ENCODE measurements at regions not wholly inside any gene's neighbourhood (a gene's known extent, or its start where the extent isn't known, plus 50 kb on each side); places are given as distances from the start of the nearest gene placed in this dataset.
"Not testable (repeated sequence)": the region's sequence is repeated elsewhere in the genome, so short reads cannot be mapped to it uniquely, and the experiment has no call there.

DNA sequence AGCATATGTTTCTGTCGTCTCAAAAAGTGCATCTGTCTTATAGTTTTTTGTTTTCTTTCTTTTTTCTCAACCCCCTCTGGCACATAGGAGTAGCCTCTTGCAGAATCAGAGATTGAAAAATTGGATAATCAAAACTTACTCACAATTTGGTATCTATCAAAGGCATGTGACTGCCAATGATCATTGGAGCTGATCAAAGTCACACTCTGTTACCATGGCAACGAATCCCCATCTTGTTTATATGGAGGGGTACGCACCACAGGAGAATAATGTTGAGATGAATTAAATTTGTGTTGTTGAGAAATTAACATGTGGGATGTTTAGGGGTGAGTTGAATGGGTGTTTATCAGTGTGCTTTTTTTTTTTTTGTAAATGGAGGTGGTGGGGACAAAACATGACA, 458.3 kb upstream of the FANCL start:
- H3K4me1 ChIP-seq (ENCODE audit: control insufficient read depth, insufficient read depth, low read length): no peaks in the 10 kb centered on the region
- no peaks in the 10 kb centered on the region for H3K36me3 ChIP-seq (ENCODE audit: control insufficient read depth, insufficient read depth, low read length)
- DNase-seq (ENCODE audit: low read depth, low spot score): no peak
- ATAC-seq: no peak
- in situ Hi-C loops (cut with HindIII; ENCODE audit: low pct_unique_long_range_greater_than_20kb, low sequenced_read_pairs) (no loop called here), intact Hi-C loops (cut with micrococcal nuclease; ENCODE audit: unreplicated experiment) (no loop called here)
- POLR2A ChIA-PET: no interaction called here
- no peaks in the 10 kb centered on the region for H3K27me3 ChIP-seq (ENCODE audit: control insufficient read depth, insufficient read depth, low read length)
- BruUV-seq (replicated peaks): no TSS peak
- CTCF ChIA-PET: no interaction called here
- TF ChIP-seq, protein P1, sequence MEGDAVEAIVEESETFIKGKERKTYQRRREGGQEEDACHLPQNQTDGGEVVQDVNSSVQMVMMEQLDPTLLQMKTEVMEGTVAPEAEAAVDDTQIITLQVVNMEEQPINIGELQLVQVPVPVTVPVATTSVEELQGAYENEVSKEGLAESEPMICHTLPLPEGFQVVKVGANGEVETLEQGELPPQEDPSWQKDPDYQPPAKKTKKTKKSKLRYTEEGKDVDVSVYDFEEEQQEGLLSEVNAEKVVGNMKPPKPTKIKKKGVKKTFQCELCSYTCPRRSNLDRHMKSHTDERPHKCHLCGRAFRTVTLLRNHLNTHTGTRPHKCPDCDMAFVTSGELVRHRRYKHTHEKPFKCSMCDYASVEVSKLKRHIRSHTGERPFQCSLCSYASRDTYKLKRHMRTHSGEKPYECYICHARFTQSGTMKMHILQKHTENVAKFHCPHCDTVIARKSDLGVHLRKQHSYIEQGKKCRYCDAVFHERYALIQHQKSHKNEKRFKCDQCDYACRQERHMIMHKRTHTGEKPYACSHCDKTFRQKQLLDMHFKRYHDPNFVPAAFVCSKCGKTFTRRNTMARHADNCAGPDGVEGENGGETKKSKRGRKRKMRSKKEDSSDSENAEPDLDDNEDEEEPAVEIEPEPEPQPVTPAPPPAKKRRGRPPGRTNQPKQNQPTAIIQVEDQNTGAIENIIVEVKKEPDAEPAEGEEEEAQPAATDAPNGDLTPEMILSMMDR (IDR thresholded peaks at IDR 0.05): no peak
- no peak for TF ChIP-seq TCF7L2 (IDR thresholded peaks at IDR 0.05; ENCODE audit: low read depth, low read length)
- TF ChIP-seq SIN3A (IDR thresholded peaks at IDR 0.05; ENCODE audit: borderline replicate concordance, insufficient read depth, low read depth, low read length): no peak
- TF ChIP-seq, protein P2, sequence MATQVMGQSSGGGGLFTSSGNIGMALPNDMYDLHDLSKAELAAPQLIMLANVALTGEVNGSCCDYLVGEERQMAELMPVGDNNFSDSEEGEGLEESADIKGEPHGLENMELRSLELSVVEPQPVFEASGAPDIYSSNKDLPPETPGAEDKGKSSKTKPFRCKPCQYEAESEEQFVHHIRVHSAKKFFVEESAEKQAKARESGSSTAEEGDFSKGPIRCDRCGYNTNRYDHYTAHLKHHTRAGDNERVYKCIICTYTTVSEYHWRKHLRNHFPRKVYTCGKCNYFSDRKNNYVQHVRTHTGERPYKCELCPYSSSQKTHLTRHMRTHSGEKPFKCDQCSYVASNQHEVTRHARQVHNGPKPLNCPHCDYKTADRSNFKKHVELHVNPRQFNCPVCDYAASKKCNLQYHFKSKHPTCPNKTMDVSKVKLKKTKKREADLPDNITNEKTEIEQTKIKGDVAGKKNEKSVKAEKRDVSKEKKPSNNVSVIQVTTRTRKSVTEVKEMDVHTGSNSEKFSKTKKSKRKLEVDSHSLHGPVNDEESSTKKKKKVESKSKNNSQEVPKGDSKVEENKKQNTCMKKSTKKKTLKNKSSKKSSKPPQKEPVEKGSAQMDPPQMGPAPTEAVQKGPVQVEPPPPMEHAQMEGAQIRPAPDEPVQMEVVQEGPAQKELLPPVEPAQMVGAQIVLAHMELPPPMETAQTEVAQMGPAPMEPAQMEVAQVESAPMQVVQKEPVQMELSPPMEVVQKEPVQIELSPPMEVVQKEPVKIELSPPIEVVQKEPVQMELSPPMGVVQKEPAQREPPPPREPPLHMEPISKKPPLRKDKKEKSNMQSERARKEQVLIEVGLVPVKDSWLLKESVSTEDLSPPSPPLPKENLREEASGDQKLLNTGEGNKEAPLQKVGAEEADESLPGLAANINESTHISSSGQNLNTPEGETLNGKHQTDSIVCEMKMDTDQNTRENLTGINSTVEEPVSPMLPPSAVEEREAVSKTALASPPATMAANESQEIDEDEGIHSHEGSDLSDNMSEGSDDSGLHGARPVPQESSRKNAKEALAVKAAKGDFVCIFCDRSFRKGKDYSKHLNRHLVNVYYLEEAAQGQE (IDR thresholded peaks at IDR 0.05; ENCODE audit: insufficient read depth in 1 of 2, low read depth in 2 of 2, low read length in 1 of 2): no peak
- no peak for TF ChIP-seq POLR2AphosphoS5 (IDR thresholded peaks at IDR 0.05; ENCODE audit: low read depth, low read length)
- H3K27ac ChIP-seq (ENCODE audit: low read length): no peak overlapping the region
- no peak overlapping the region for H3K4me3 ChIP-seq (ENCODE audit: low read depth in 2 of 2, low read length in 2 of 2)
- H3K9me3 ChIP-seq (ENCODE audit: control insufficient read depth, insufficient read depth, low read depth, low read length): no peaks in the 10 kb centered on the region

DNA sequence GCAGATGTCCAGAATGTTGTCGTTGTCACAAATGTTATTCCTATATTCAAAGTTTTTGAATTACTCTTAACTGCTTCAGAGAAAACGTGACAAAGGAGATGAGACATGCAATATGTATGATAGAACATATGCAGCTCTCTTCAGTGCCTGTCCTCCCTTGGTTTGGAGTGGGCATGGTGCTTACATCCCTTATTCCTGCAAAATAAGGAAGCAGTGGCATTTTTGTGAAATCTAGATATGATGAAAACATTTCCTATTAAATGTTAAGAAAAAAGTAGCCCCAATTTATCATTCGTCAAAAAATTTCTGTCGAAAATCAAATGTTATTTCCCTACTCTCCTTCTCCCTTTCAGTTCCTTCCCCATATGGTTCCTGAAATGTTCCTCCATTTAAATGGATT, 457.5 kb upstream of the FANCL start:
- BruUV-seq (replicated peaks): no TSS peak
- CTCF ChIA-PET: no interaction called here

DNA sequence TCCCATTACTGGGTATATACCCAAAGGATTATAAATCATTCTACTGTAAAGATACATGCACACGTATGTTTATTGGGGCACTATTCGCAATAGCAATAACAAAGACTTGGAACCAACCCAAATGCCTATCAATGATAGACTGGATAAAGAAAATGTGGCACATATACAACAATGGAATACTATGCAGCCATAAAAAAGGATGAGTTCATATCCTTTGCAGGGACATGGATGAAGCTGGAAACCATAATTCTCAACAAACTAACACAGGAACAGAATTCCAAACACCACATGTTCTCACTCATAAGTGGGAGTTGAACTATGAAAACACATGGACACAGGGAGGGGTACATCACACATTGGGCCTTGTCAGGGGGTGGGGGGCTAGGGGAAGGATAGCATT, 453.0 kb upstream of the FANCL start:
- DNase-seq (ENCODE audit: low read depth, low spot score); H3K36me3 ChIP-seq (ENCODE audit: control insufficient read depth, insufficient read depth, low read length); H3K4me3 ChIP-seq (ENCODE audit: low read depth in 2 of 2, low read length in 2 of 2); POLR2A ChIA-PET; BruUV-seq (replicated peaks); in situ Hi-C loops (cut with HindIII; ENCODE audit: low pct_unique_long_range_greater_than_20kb, low sequenced_read_pairs); H3K27ac ChIP-seq (ENCODE audit: low read length); H3K4me1 ChIP-seq (ENCODE audit: control insufficient read depth, insufficient read depth, low read length); ATAC-seq; H3K9me3 ChIP-seq (ENCODE audit: control insufficient read depth, insufficient read depth, low read depth, low read length); CTCF ChIA-PET; intact Hi-C loops (cut with micrococcal nuclease; ENCODE audit: unreplicated experiment); H3K27me3 ChIP-seq (ENCODE audit: control insufficient read depth, insufficient read depth, low read length): not testable (repeated sequence)

More for the DNA sequence above, 457.5 kb upstream of the FANCL start:
- POLR2A ChIA-PET: no interaction called here
- H3K4me3 ChIP-seq (ENCODE audit: low read depth in 2 of 2, low read length in 2 of 2): no peak overlapping the region
- H3K9me3 ChIP-seq (ENCODE audit: control insufficient read depth, insufficient read depth, low read depth, low read length): no peaks in the 10 kb centered on the region
- TF ChIP-seq POLR2AphosphoS5 (IDR thresholded peaks at IDR 0.05; ENCODE audit: low read depth, low read length): no peak
- TF ChIP-seq, protein P2 (IDR thresholded peaks at IDR 0.05; ENCODE audit: insufficient read depth in 1 of 2, low read depth in 2 of 2, low read length in 1 of 2): no peak
- TF ChIP-seq TCF7L2 (IDR thresholded peaks at IDR 0.05; ENCODE audit: low read depth, low read length): no peak
- TF ChIP-seq, protein P1 (IDR thresholded peaks at IDR 0.05): no peak
- no peak for TF ChIP-seq SIN3A (IDR thresholded peaks at IDR 0.05; ENCODE audit: borderline replicate concordance, insufficient read depth, low read depth, low read length)
- DNase-seq (ENCODE audit: low read depth, low spot score): no peak
- H3K27me3 ChIP-seq (ENCODE audit: control insufficient read depth, insufficient read depth, low read length): no peaks in the 10 kb centered on the region
- in situ Hi-C loops (cut with HindIII; ENCODE audit: low pct_unique_long_range_greater_than_20kb, low sequenced_read_pairs): no loop called here
- no peaks in the 10 kb centered on the region for H3K4me1 ChIP-seq (ENCODE audit: control insufficient read depth, insufficient read depth, low read length)
- H3K27ac ChIP-seq (ENCODE audit: low read length): no peak overlapping the region
- intact Hi-C loops (cut with micrococcal nuclease; ENCODE audit: unreplicated experiment): no loop called here
- ATAC-seq: no peak
- no peaks in the 10 kb centered on the region for H3K36me3 ChIP-seq (ENCODE audit: control insufficient read depth, insufficient read depth, low read length)

DNA sequence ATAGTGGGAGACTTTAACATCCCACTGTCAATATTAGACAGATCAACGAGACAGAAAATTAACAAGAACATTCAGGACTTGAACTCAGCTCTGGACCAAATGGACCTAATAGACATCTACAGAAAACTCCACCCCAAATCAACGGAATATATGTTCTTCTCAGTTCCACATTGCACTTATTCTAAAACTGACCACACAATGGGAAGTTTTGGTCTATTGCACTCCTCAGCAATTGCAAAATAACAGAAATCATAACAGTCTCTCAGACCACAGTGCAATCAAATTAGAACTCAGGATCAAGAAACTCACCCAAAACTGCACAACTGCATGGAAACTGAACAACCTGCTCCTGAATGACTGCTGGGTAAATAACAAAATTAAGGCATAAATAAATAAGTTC, 449.9 kb upstream of the FANCL start:
- BruUV-seq (replicated peaks); ATAC-seq; H3K36me3 ChIP-seq (ENCODE audit: control insufficient read depth, insufficient read depth, low read length); H3K27me3 ChIP-seq (ENCODE audit: control insufficient read depth, insufficient read depth, low read length); in situ Hi-C loops (cut with HindIII; ENCODE audit: low pct_unique_long_range_greater_than_20kb, low sequenced_read_pairs); H3K4me1 ChIP-seq (ENCODE audit: control insufficient read depth, insufficient read depth, low read length); intact Hi-C loops (cut with micrococcal nuclease; ENCODE audit: unreplicated experiment); POLR2A ChIA-PET; H3K27ac ChIP-seq (ENCODE audit: low read length); DNase-seq (ENCODE audit: low read depth, low spot score); CTCF ChIA-PET; H3K4me3 ChIP-seq (ENCODE audit: low read depth in 2 of 2, low read length in 2 of 2); H3K9me3 ChIP-seq (ENCODE audit: control insufficient read depth, insufficient read depth, low read depth, low read length): not testable (repeated sequence)
